Skeletal muscle tissue (tissue), 4 donors: ENCODE measurements at regions not wholly inside any gene's neighbourhood (a gene's known extent, or its start where the extent isn't known, plus 50 kb on each side); places are given as distances from the start of the nearest gene placed in this dataset. TPM values are rescaled to one million over a fixed set of nuclear protein-coding genes. Genes with fewer than 3 reads are reported as not detected.
"Not testable (repeated sequence)": the region's sequence is repeated elsewhere in the genome, so short reads cannot be mapped to it uniquely, and the experiment has no call there.

Experiments
- H3K27ac ChIP-seq: one replicate; pipeline ENCODE4 v1.7.0; 2013; ENCODE audit warnings: mild to moderate bottlenecking, low read depth, low read length, inconsistent platforms
- H3K27me3 ChIP-seq, 3 donors: one replicate each; pipeline ENCODE4 v1.7.0; 2013; ENCODE audit warnings: low read length in 3 of 3; ENCODE audit not compliant: control insufficient read depth in 3 of 3, insufficient read depth in 3 of 3
- H3K36me3 ChIP-seq, 3 donors: one replicate each; pipeline ENCODE4 v1.7.0; 2013; ENCODE audit warnings: low read length in 3 of 3; ENCODE audit not compliant: control insufficient read depth in 3 of 3, insufficient read depth in 3 of 3
- H3K4me1 ChIP-seq, 3 donors: one replicate each; pipeline ENCODE4 v1.7.0; 2013; ENCODE audit warnings: low read length in 3 of 3, mild to moderate bottlenecking in 3 of 3; ENCODE audit not compliant: control insufficient read depth in 3 of 3, insufficient read depth in 3 of 3
- H3K4me3 ChIP-seq, 3 donors: one replicate each; pipeline ENCODE4 v1.7.0; 2013; ENCODE audit warnings: low read length in 3 of 3
- H3K9ac ChIP-seq, 3 donors: one replicate each; pipeline ENCODE4 v1.7.0; 2013; ENCODE audit warnings: low read length in 3 of 3, mild to moderate bottlenecking in 3 of 3, moderate library complexity in 2 of 3, low read depth in 1 of 3
- H3K9me3 ChIP-seq, 3 donors: one replicate each; pipeline ENCODE4 v1.7.0; 2013; ENCODE audit warnings: low read length in 3 of 3; ENCODE audit not compliant: control insufficient read depth in 3 of 3
- small RNA-seq: library from RNA; depleted of rRNA; stranded (forward); fragments of <200 nt; gene quantifications from one replicate; pipeline ENCODE3, GENCODE V24; 2014
- donor health status: Osteomylitis.

DNA sequence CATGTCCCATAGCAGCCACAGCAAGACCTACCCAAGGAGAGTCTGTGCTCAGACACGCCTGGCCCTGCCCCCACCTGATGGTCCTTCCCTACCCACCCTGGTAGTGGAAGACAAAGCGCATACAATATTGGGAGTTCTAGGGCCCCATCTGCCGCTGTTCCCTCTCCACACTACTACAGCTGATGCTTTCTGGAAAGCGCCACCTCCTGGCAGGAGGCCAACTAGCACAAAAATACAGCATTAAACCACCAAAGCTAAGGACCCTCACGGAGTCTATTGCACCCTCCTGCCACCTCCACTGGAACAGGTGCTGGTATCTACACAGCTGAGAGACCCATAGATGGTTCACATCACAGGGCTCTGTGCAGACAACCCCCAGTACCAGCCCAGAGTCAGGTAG is 50.9 kb upstream of the IGFBP5 start:
- H3K36me3 ChIP-seq, H3K4me3 ChIP-seq, H3K9me3 ChIP-seq, H3K27me3 ChIP-seq, H3K27ac ChIP-seq, H3K9ac ChIP-seq, H3K4me1 ChIP-seq: not testable (repeated sequence)

DNA sequence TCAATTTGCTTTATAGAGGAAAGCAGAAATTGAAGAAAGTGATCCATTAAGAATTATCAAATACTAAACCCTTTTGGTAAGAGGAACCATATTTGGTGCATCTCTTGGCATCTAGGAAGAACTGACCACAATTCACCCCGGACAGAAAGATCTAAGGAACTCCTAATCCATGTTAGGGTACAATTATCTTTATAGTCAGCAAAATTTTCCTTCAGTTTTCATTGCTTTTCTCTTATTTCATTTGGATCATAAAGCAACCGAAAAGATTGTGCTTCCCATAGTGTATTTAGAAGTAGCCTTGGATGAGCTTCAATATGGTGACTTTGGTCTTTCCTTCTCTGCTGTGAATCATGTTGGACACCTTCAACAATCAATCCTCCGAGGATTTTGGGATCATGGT is 50.1 kb upstream of the IGFBP5 start:
- Histone ChIP-seq H3K4me1 (peaks cover 0 to 2% (median under 1%) of the 10 kb centered on the region in 3 donors), H3K27me3 (no peaks in the 10 kb centered on the region), H3K27ac (no peak overlapping the region), H3K4me3 (no peak overlapping the region), H3K9ac (no peak overlapping the region), H3K36me3 (no peaks in the 10 kb centered on the region), H3K9me3 (no peaks in the 10 kb centered on the region)

Small RNAs in the stretch of these regions (small RNA-seq; reads per million reads assigned to genes)
- gene RNA5SP120: not detected
